ENCODE measurements at regions not wholly inside any gene's neighbourhood (a gene's known extent, or its start where the extent isn't known, plus 50 kb on each side); places are given as distances from the start of the nearest gene placed in this dataset.

DNA sequence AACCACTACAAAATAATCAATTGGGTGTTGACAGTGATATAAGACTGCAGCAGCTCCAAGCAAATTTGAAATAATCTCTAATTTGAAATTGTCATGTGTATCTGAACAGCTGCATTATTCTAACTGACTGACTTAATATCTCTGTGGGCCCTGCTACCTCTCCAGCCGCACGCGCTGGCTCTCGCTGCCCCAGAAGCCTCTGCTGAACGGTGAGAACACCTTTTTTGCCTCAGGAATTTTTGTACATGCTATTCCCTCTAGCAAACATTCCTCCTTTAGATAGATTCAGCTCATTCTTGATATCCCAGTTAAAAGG, 155.9 kb upstream of the MDFIC start:
- TF ChIP-seq POLR2A (IDR thresholded peaks at IDR 0.05; ENCODE audit: low read depth) (no peak), CTCF (IDR thresholded peaks at IDR 0.05) (no peak), EP300 (IDR thresholded peaks at IDR 0.05) (no peak), POLR2AphosphoS5 (IDR thresholded peaks at IDR 0.05) (no peak)
